ENCODE measurements at regions not wholly inside any gene's neighbourhood (a gene's known extent, or its start where the extent isn't known, plus 50 kb on each side); places are given as distances from the start of the nearest gene placed in this dataset.
A peak's percentile ranks its signal among the peaks of the same experiment; 100 is the strongest.

GRCh38 chr20:2234598-2235191 lies 61.1 kb upstream of the TGM3 start:
- intact Hi-C loops (cut with DNase I) = no loop called here
- DNase-seq = peak in 1 of 10 donors; percentile 15

- no peak for DNase-seq
- intact Hi-C loops (cut with DNase I) = no loop called here
Observed at GRCh38 chr20:2236256-2236655, 59.5 kb upstream of the TGM3 start.

GRCh38 chr20:2237059-2237458 lies 58.7 kb upstream of the TGM3 start:
- DNase-seq = peak in 9 of 10 donors; percentile 22 to 88 (median 40)
- intact Hi-C loops (cut with DNase I) = no loop called here

- intact Hi-C loops (cut with DNase I) = no loop called here
- DNase-seq = no peak
Observed at GRCh38 chr20:2238601-2239000, 57.2 kb upstream of the TGM3 start.

GRCh38 chr20:2240835-2241234 lies 55.0 kb upstream of the TGM3 start:
- DNase-seq = no peak
- intact Hi-C loops (cut with DNase I) = no loop called here

GRCh38 chr20:2242678-2243077 lies 53.1 kb upstream of the TGM3 start:
- intact Hi-C loops (cut with DNase I) = no loop called here
- DNase-seq = no peak

- DNase-seq = no peak
- intact Hi-C loops (cut with DNase I) = no loop called here
Observed at GRCh38 chr20:2244523-2244922, 51.3 kb upstream of the TGM3 start.

- intact Hi-C loops (cut with DNase I) = no loop called here
- DNase-seq = no peak
Observed at GRCh38 chr20:2244993-2245392, 50.8 kb upstream of the TGM3 start.

- intact Hi-C loops (cut with DNase I) = no loop called here
- DNase-seq = no peak
Observed at GRCh38 chr20:2245637-2246036, 50.2 kb upstream of the TGM3 start.

Data from posterior cingulate gyrus (tissue), 11 donors.